NCI-H2081 (cell line): ENCODE measurements at regions not wholly inside any gene's neighbourhood (a gene's known extent, or its start where the extent isn't known, plus 50 kb on each side); places are given as distances from the start of the nearest gene placed in this dataset.
A peak's percentile ranks its signal among the peaks of the same experiment; 100 is the strongest.
"Not testable (repeated sequence)": the region's sequence is repeated elsewhere in the genome, so short reads cannot be mapped to it uniquely, and the experiment has no call there.

Experiments used
- DNase-seq, 2 experiments: peaks; one replicate each; lab custom pipeline; 2025; lab: John Stamatoyannopoulos, UW

DNA sequence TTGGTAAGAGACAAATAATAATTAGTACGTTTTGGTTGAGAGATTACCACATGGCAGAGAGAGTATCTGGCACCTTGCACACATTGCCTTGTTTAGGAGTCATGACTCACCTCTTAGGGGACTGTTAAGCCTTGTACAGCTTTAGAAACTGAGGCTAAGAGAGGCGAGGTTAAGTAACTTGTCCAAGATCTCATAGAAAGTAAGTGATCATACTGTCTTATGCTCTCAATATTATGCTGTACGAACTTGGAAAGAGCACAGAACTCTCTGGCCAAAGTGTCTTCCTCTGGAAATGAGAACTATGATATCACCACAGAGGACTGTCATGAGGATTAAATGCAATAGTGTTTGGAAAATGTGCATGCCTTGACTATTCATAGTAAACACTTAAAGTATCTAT, 249.0 kb downstream of the UTRN start:
- no peak for DNase-seq

- DNase-seq: no peak
Observed at GRCh38 chr6:144535630-144536029, 250.5 kb downstream of the UTRN start.

DNA sequence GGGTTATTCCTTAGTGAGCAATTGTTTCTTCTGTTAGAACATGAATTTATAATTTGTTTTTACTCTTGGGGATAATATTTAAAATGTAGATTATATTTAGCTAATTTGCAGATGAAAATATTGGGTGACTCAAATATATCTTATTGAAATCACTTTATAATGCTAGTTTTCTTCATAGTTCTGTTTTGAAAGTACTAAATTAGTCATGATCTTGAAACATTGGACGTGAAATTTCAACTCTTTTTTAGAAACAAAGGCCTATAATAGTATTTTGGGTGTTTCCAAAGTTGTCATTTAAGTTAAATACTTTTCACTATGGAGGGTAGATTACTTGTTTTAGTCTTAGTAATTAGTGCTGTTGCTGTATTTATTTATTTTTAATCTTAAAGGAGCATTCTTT, 250.9 kb downstream of the UTRN start:
- DNase-seq: no peak

- no peak for DNase-seq
Observed at GRCh38 chr6:144543006-144543871, 258.1 kb downstream of the UTRN start.

- DNase-seq: no peak
Observed at GRCh38 chr6:144544266-144544830, 259.2 kb downstream of the UTRN start.

- DNase-seq: no peak
Observed at GRCh38 chr6:144546807-144547206, 261.7 kb downstream of the UTRN start.

DNA sequence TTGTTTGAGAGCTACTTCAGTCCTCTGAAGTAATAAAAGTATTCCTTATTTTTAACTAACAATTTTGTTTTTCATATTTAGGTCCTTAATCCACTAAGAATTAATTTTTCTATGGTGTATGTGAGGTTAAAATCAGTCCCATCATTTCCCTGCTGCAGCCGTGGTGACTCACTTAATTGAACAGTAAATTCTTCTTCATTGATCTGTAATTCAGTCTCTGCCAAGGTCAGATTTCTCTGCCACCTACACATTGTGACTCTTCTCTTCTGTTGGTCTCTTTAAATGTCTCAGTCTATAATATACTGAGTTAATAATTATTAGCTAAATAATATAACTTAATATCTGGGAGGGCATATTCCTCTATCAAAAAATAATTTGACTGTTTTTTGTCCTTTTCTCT, 262.3 kb downstream of the UTRN start:
- DNase-seq: no peak

- DNase-seq: peak in 1 of 2 experiments; percentile 2
Observed at GRCh38 chr6:144548536-144548935, 263.4 kb downstream of the UTRN start.

GRCh38 chr6:144549837-144550747, 265.0 kb downstream of the UTRN start:
- no peak for DNase-seq

DNA sequence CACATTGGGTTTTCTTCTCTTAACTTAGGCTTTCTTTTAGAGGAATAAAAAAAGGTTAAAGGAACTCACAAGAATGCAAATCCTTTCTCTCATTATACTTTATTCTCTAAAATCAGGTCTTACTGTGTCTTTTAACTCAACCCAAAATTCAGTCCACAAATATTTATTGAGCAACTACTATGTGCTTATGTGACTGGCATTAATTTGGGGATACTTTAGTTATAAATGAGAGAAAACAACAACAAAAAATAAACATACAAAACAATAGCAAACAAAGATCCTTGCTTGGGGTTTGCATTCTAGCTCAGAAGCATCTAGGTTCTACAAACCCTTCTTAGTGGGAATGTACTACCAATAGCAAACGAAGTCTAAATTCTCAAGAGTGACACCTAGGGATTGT, 266.2 kb downstream of the UTRN start:
- no peak for DNase-seq

- DNase-seq: no peak
Observed at GRCh38 chr6:144555066-144555465, 269.9 kb downstream of the UTRN start.

DNA sequence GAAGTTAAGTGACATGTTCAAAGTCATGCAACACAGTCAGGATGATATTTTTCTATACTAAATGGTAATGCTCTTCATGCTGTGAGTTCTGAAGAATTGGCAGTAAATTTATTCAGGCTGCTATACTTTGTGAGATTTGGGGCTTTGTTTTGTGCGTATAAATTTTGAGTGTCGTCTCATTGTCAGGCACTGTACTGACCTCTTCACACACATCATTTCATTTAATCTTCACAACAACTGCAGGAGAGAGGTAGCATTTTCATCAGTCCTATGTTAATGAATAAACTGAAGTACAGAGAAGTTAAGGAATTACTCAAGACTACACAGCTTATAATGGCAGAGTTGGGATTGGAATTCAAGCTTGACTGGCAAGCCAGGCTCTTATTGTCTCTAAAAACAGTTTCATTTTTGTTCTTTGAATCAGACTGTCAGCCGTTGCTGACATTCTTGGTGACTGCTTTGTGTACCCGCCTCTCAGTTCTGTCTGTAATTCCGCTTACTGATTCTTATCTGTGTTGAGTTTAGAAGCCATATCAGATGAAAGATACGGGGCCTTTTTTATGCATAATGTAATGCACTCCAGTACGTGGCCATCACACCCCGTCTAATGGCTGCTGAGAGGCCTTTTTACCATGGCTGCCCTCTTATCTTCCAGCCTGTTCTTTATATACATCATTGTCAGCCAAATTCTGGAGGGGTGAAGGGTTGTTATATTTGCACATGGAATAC, 274.9 kb downstream of the UTRN start:
- no peak for DNase-seq

DNA sequence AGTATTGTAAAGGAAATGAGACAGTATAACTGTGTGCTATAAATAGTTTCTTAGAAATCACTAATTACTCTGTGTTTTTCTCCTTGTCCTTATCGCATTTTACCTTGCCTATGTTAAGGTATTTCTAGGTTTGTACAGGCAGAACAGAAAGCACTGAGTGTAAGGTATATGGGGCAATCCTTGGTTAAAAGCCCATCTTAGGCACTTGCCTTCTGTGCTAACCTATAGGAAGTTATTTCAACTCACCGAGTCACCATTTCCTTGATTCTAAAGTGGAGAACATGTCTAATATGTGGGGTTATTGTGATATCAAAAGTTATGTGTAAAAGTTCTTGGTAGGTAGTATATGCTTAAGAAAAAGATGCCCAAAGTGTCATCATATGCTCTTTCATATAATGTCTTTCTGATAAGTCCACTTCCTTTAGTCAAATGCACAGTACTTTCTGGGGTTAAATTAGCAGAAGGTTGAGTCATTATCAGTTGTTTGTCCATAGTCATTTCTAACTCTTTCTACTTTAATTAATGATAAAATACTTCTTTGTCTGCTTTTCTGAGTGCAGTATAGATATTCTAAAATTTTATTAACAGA, 276.4 kb downstream of the UTRN start:
- no peak for DNase-seq

DNA sequence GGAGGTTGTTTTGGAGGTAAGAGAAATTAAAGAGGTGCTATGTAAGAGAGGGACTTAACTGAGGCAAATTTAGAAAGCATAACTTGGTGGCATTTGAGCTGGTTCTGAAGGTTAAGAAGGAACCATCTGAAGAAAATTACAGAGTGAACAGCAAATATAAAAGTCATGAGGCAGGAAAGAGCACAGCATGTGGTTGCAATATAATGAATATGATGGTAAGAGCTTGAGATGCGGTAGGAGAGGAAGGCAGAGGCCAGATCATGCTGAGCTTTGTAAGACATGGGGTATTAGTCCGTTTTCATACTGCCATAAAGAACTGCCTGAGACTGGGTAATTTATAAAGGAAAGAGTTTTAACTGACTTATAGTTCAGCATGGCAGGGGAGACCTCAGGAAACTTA, 279.1 kb downstream of the UTRN start:
- no peak for DNase-seq

DNA sequence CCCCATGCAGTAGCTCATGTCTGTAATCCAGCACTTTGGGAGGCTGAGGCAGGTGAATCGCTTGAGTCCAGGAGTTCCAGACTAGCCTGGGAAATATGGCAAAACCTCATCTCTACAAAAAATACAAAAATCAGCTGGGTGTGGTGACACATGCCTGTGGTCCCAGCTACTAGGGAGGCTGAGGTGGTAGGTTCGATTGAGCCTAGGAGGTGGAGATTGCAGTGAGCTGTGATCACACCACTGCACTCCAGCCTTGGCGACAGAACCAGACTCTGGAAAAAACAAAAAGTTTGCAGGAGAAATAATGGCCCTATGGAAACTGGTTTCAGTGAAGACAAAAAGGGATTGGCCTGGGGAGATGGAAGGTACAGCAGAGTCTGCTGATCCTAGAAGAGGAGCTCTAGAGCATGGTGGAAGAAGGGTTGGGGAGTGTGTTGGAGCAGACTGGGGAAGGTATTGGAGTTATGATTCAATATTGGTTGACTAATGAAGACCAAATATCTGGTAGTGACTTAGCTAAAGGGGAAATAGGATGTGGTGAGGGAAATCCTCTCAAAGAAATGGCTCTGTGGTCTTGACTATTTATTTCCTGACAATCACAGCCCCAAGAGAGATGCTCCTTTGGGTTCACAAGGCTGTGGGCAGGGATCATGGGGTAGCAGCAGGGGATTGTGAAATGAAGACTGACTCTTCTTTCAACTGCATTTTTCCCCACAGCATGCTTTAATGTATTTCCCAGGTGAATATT, 281.9 kb downstream of the UTRN start:
- no peak for DNase-seq

GRCh38 chr6:144568241-144568640, 283.1 kb downstream of the UTRN start:
- no peak for DNase-seq

DNA sequence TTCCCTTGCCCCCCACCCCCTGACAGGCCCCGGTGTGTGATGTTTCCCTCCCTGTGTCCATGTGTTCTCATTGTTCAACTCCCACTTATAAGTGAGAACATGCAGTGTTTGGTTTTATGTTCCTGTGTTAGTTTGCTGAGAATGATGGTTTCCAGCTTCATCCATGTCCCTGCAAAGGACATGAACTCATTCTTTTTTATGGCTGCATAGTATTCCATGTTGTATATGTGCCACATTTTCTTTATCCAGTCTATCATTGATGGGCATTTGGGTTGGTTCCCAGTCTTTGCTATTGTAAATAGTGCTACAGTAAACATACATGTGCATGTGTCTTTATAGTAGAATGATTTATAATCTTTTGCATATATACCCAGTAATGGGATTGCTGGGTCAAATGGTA, 287.4 kb downstream of the UTRN start:
- not testable (repeated sequence) for DNase-seq

GRCh38 chr6:144574796-144575195, 289.7 kb downstream of the UTRN start:
- no peak for DNase-seq

- no peak for DNase-seq
Observed at GRCh38 chr6:144575327-144575726, 290.2 kb downstream of the UTRN start.

DNA sequence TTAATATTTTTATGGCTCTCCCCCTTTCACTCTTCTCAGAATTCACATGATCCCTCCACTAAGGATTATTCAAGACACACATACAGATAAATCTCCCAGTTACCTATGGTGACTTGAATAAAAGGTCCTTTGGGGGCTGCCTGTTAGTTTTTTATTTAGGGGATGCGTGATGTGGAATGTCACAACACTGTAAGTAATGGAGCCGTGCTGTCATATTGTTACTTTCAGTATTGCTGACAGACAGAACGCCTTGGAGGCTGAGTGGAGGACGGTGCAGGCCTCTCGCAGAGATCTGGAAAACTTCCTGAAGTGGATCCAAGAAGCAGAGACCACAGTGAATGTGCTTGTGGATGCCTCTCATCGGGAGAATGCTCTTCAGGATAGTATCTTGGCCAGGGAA, 291.7 kb downstream of the UTRN start:
- DNase-seq: no peak
